CD4-positive, alpha-beta T cell (primary cell): ENCODE measurements at regions not wholly inside any gene's neighbourhood (a gene's known extent, or its start where the extent isn't known, plus 50 kb on each side); places are given as distances from the start of the nearest gene placed in this dataset.

Experiments used
- ATAC-seq: fragments of 200-7000 bp; cut with Tn5 transposase; one replicate; pipeline ENCODE4 v1.10.0; 2022; ENCODE audit warnings: mild to moderate bottlenecking; ENCODE audit not compliant: poor library complexity
- CTCF ChIA-PET: fragments of 350-600 bp; sonication (Branson Sonifier 250); formaldehyde crosslinking; loops from one replicate; lab custom pipeline; 2021; ENCODE audit warnings: antibody characterized with exemption, inconsistent platforms; lab: Charles Lee
- POLR2A ChIA-PET: fragments of 350-600 bp; sonication (Branson Sonifier 250); formaldehyde crosslinking; loops from one replicate; lab custom pipeline; 2021; ENCODE audit warnings: antibody characterized with exemption, inconsistent platforms; lab: Charles Lee
- DNase-seq, 14 experiments: peaks; one replicate each; pipeline ENCODE4 v3.0.0-alpha.2; 2013 to 2020; ENCODE audit warnings: mixed read lengths in 2 of 14
- H3K27ac ChIP-seq, 2 donors: one replicate each; pipeline versions ENCODE4 v1.5.1 to v1.7.0; 2013; ENCODE audit warnings: low read length in 2 of 2, low read depth in 1 of 2, mild to moderate bottlenecking in 1 of 2
- H3K27me3 ChIP-seq, 2 experiments: 1 replicate in 1 of 2; 2 replicates in 1 of 2; pipeline versions ENCODE4 v1.6.1 to v1.7.0; 2013; ENCODE audit warnings: low read length in 2 of 2, control low read depth in 1 of 2, mild to moderate bottlenecking in 1 of 2, moderate library complexity in 1 of 2; ENCODE audit not compliant: insufficient read depth in 2 of 2, control insufficient read depth in 1 of 2
- H3K36me3 ChIP-seq: one replicate; pipeline ENCODE4 v1.6.1; 2013; ENCODE audit warnings: low read length, control low read depth; ENCODE audit not compliant: insufficient read depth
- H3K4me1 ChIP-seq: one replicate; pipeline ENCODE4 v1.6.1; 2013; ENCODE audit warnings: low read length, control low read depth; ENCODE audit not compliant: insufficient read depth
- H3K4me3 ChIP-seq: one replicate; pipeline ENCODE4 v1.5.1; 2013; ENCODE audit warnings: mild to moderate bottlenecking, low read length, moderate library complexity
- H3K9me3 ChIP-seq, 2 experiments: 1 replicate in 1 of 2; 2 replicates in 1 of 2; pipeline versions ENCODE4 v1.6.1 to v1.7.0; 2013; ENCODE audit warnings: low read length in 2 of 2, mild to moderate bottlenecking in 2 of 2, control low read depth in 1 of 2, moderate library complexity in 1 of 2; ENCODE audit not compliant: control insufficient read depth in 1 of 2, insufficient read depth in 1 of 2
- H3K27ac Mint-ChIP-seq: one replicate; pipeline ENCODE4 v1.8.0; 2020; ENCODE audit warnings: mixed read lengths
- H3K27me3 Mint-ChIP-seq: one replicate; pipeline ENCODE4 v1.8.0; 2021; ENCODE audit warnings: mixed read lengths
- H3K36me3 Mint-ChIP-seq: one replicate; pipeline ENCODE4 v1.8.0; 2021; ENCODE audit warnings: low read depth, mixed read lengths
- H3K4me1 Mint-ChIP-seq: one replicate; pipeline ENCODE4 v1.8.0; 2021; ENCODE audit warnings: low read depth, mixed read lengths
- H3K4me3 Mint-ChIP-seq: one replicate; pipeline ENCODE4 v1.8.0; 2020; ENCODE audit warnings: mild to moderate bottlenecking, mixed read lengths
- H3K9me3 Mint-ChIP-seq: one replicate; pipeline ENCODE4 v1.8.0; 2020; ENCODE audit warnings: mixed read lengths
- intact Hi-C, 2 experiments: fragments of 100-400 bp; cut with DNase I in 1 of 2; cut with micrococcal nuclease in 1 of 2; formaldehyde crosslinking; loops; one replicate each; pipeline versions ENCODE4 v1.15.1 to v1.9.0; 2023 to 2025; cut with DNase I, micrococcal nuclease
- TF ChIP-seq, protein P1 (sequence below): fragments of 200-600 bp; IDR thresholded peaks from one replicate; pipeline ENCODE4 v1.8.0; 2022; ENCODE audit warnings: antibody characterized with exemption, mild to moderate bottlenecking

DNA sequence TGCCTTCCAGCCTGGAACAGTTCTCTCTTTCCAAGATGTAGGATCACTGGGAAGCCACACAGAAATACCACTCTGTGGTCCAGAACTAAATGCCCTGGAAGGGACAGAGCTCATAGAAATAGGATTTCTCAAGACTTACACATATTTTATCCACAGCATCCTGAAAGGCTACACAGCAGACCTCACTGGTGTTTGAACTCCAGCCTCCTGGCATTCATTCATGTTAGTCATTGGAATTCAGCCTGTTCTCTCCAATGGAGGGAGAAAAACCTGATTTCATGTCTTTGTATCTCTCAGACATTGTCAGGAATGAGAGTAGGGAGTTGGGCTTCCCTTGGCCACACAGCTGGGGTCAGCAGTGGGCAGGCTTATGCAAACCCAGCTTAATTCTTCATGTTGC lies 121.1 kb upstream of the PPP2R3A start:
- CTCF ChIA-PET, result no interaction called here
- no peaks in the 10 kb centered on the region for H3K27me3 Mint-ChIP-seq

GRCh38 chr3:135848051-135848450 lies 117.5 kb upstream of the PPP2R3A start:
- no peaks in the 10 kb centered on the region for H3K4me1 ChIP-seq
- intact Hi-C loops, result no loop called here
- Mint-ChIP-seq H3K4me1 (no peaks in the 10 kb centered on the region), H3K36me3 (no peaks in the 10 kb centered on the region), H3K9me3 (peaks cover 5% of the 10 kb centered on the region), H3K27me3 (peaks cover 11% of the 10 kb centered on the region), H3K27ac (no peak overlapping the region), H3K4me3 (no peak overlapping the region)
- H3K27me3 ChIP-seq, result no peaks in the 10 kb centered on the region
- H3K27ac ChIP-seq, result no peak overlapping the region
- H3K9me3 ChIP-seq, result no peaks in the 10 kb centered on the region
- CTCF ChIA-PET, result no interaction called here
- ATAC-seq (no peak), DNase-seq (no peak)
- no peaks in the 10 kb centered on the region for H3K36me3 ChIP-seq
- TF ChIP-seq, protein P1, sequence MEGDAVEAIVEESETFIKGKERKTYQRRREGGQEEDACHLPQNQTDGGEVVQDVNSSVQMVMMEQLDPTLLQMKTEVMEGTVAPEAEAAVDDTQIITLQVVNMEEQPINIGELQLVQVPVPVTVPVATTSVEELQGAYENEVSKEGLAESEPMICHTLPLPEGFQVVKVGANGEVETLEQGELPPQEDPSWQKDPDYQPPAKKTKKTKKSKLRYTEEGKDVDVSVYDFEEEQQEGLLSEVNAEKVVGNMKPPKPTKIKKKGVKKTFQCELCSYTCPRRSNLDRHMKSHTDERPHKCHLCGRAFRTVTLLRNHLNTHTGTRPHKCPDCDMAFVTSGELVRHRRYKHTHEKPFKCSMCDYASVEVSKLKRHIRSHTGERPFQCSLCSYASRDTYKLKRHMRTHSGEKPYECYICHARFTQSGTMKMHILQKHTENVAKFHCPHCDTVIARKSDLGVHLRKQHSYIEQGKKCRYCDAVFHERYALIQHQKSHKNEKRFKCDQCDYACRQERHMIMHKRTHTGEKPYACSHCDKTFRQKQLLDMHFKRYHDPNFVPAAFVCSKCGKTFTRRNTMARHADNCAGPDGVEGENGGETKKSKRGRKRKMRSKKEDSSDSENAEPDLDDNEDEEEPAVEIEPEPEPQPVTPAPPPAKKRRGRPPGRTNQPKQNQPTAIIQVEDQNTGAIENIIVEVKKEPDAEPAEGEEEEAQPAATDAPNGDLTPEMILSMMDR, result no peak
- no peak overlapping the region for H3K4me3 ChIP-seq
- POLR2A ChIA-PET, result no interaction called here

More for the DNA sequence above, 121.1 kb upstream of the PPP2R3A start:
- Mint-ChIP-seq H3K9me3 (peaks cover 5% of the 10 kb centered on the region), H3K4me3 (no peak overlapping the region), H3K27ac (no peak overlapping the region), H3K4me1 (no peaks in the 10 kb centered on the region), H3K36me3 (no peaks in the 10 kb centered on the region)
- H3K4me3 ChIP-seq, result no peak overlapping the region
- DNase-seq, result no peak
- no peaks in the 10 kb centered on the region for H3K4me1 ChIP-seq
- H3K36me3 ChIP-seq, result no peaks in the 10 kb centered on the region
- H3K27me3 ChIP-seq, result no peaks in the 10 kb centered on the region
- intact Hi-C loops, result no loop called here
- H3K9me3 ChIP-seq, result no peaks in the 10 kb centered on the region
- TF ChIP-seq, protein P1, result no peak
- H3K27ac ChIP-seq, result no peak overlapping the region
- ATAC-seq, result no peak
- POLR2A ChIA-PET, result no interaction called here

DNA sequence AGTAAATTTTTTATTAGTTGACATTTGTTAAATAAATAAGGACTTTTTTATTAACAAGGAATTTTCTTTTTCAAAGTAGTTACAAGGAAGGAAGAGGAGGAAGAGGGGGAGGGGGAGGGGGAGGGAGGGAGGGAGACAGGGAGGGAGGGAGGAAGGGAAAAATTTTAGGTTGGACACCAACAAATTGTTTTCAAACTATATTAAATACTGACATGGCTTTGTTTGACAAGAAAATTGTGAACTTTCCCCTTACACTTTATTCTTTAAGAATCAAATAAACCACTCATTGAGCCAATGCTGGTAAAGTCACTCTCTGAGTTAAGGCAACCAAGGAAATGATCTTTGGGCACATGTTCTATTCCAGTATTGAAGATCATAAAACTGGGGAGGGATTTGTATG lies 115.7 kb upstream of the PPP2R3A start:
- H3K4me3 ChIP-seq, result no peak overlapping the region
- peaks cover 5% of the 10 kb centered on the region for H3K9me3 Mint-ChIP-seq
- no peak overlapping the region for H3K27ac ChIP-seq
- ChIA-PET POLR2A (no interaction called here), CTCF (no interaction called here)
- no peaks in the 10 kb centered on the region for H3K9me3 ChIP-seq
- H3K27ac Mint-ChIP-seq, result no peak overlapping the region
- no peak overlapping the region for H3K4me3 Mint-ChIP-seq
- intact Hi-C loops, result no loop called here
- no peaks in the 10 kb centered on the region for H3K27me3 ChIP-seq
- ATAC-seq, result no peak
- H3K27me3 Mint-ChIP-seq, result peaks cover 16% of the 10 kb centered on the region
- no peaks in the 10 kb centered on the region for H3K4me1 Mint-ChIP-seq
- H3K36me3 Mint-ChIP-seq, result no peaks in the 10 kb centered on the region
- TF ChIP-seq, protein P1, result no peak
- H3K4me1 ChIP-seq, result no peaks in the 10 kb centered on the region
- DNase-seq, result no peak
- H3K36me3 ChIP-seq, result no peaks in the 10 kb centered on the region
